Activated naive CD4-positive, alpha-beta T cell treated with anti-CD3 and anti-CD28 coated beads, Interleukin-2, amount 10 ng/mL, durations not matched to agents 7 days and 5 days (primary cell): ENCODE measurements at regions not wholly inside any gene's neighbourhood (a gene's known extent, or its start where the extent isn't known, plus 50 kb on each side); places are given as distances from the start of the nearest gene placed in this dataset.
"Not testable (repeated sequence)": the region's sequence is repeated elsewhere in the genome, so short reads cannot be mapped to it uniquely, and the experiment has no call there.

ENCODE experiments used
- CTCF ChIA-PET: fragments of 350-600 bp; sonication (Branson Sonifier 250); formaldehyde crosslinking; loops from one replicate; lab custom pipeline; 2021; ENCODE audit warnings: antibody characterized with exemption; lab: Charles Lee
- DNase-seq: peaks from one replicate; pipeline ENCODE4 v3.0.0-alpha.2; 2020
- H3K27ac Mint-ChIP-seq: one replicate; pipeline ENCODE4 v1.8.0; 2021; ENCODE audit warnings: mild to moderate bottlenecking, moderate library complexity, mixed read lengths
- H3K27me3 Mint-ChIP-seq: one replicate; pipeline ENCODE4 v1.8.0; 2021; ENCODE audit warnings: mild to moderate bottlenecking, mixed read lengths
- H3K36me3 Mint-ChIP-seq: one replicate; pipeline ENCODE4 v1.8.0; 2021; ENCODE audit warnings: mixed read lengths
- H3K4me1 Mint-ChIP-seq: one replicate; pipeline ENCODE4 v1.8.0; 2021; ENCODE audit warnings: mixed read lengths
- H3K4me3 Mint-ChIP-seq: one replicate; pipeline ENCODE4 v1.8.0; 2021; ENCODE audit warnings: mild to moderate bottlenecking, moderate library complexity, mixed read lengths
- H3K9me3 Mint-ChIP-seq: one replicate; pipeline ENCODE4 v1.8.0; 2021; ENCODE audit warnings: mixed read lengths

DNA sequence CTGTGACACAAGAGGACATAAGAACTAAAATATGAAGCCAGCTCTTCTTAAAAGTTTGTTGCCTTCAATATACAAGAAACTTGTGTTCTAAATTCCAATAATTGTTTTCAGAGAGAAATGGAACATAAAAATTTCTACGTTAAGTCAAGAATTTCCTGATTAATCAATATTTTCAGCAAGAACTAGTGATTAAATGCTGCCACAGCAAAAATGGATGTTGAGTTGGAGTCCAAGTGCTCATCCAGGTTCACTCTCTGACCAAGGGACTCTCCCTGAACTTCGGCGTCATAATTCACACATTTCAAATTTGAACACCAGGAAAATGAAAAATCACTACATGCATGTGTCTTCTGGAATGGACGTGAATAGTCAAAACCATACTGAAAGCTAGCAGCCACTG, 1263.6 kb upstream of the GOT2 start:
- DNase-seq: no peak
- H3K4me3 Mint-ChIP-seq: no peak overlapping the region
- CTCF ChIA-PET: no interaction called here
- no peaks in the 10 kb centered on the region for H3K36me3 Mint-ChIP-seq
- H3K4me1 Mint-ChIP-seq: no peaks in the 10 kb centered on the region
- no peak overlapping the region for H3K27ac Mint-ChIP-seq
- peaks cover 17% of the 10 kb centered on the region for H3K9me3 Mint-ChIP-seq
- H3K27me3 Mint-ChIP-seq: no peaks in the 10 kb centered on the region

DNA sequence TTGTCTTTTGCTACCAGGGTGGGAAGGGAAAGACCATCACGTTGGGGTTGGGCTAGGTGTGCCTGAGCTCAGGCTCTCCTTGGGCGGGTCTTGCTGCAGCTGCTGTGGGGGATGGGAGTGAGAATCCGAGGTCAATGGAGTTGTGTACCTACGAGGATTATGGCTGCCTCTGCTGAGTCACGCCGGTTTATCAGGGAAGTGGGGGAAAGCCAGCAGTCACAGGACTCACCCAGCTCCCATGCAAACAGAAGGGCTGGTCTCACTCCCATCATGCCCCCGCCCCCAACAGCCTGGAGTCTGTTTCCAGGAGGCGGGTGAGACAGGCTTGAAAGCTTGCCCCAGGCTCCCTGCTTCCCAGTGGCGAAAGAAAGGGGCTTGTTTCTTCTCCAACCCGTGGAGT, 1259.0 kb upstream of the GOT2 start:
- no peaks in the 10 kb centered on the region for H3K4me1 Mint-ChIP-seq
- no peak overlapping the region for H3K27ac Mint-ChIP-seq
- no peak overlapping the region for H3K4me3 Mint-ChIP-seq
- H3K27me3 Mint-ChIP-seq: no peaks in the 10 kb centered on the region
- DNase-seq: no peak
- peaks cover 21% of the 10 kb centered on the region for H3K9me3 Mint-ChIP-seq
- CTCF ChIA-PET: no interaction called here
- no peaks in the 10 kb centered on the region for H3K36me3 Mint-ChIP-seq

DNA sequence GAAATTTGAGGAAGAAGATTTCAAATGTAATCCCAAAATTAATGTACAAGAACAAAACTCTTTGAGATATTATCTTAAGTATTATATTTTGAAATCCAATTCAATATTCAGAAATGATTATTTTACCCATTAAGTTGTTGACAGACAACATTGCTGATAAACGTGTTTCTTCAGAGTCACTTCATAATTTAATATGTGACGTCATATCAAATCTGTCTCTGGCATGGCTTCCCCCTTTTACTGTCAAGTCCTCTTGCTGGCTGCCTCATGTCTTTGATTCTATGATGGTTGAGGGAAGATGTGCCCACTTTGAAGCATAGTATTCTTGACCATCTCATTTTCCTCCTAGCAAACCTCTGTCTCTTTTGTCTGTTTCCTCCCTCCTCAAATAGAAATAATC, 1257.1 kb upstream of the GOT2 start:
- no peaks in the 10 kb centered on the region for H3K36me3 Mint-ChIP-seq

DNA sequence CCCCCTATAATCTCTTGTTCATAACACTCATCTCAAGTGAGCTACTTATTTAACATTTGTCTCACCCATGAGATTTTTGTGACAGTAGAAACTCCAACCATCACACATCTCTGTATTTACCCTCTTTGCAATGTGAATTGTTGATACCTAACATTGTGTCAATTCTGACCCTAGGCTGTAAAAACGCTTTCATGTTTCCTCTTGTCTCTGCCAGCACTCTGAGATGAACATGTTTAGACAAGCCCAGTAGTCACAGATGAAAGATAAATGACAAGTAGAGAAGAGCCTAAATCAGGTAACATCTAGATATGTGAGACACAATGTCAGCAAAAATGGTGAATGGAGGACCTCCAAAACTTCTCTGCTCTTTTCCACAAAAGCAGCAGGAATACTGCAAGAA, 1254.5 kb upstream of the GOT2 start:
- CTCF ChIA-PET: no interaction called here
- no peaks in the 10 kb centered on the region for H3K36me3 Mint-ChIP-seq
- H3K4me1 Mint-ChIP-seq: no peaks in the 10 kb centered on the region
- peaks cover 26% of the 10 kb centered on the region for H3K9me3 Mint-ChIP-seq
- no peak overlapping the region for H3K4me3 Mint-ChIP-seq
- no peak for DNase-seq
- H3K27me3 Mint-ChIP-seq: no peaks in the 10 kb centered on the region
- H3K27ac Mint-ChIP-seq: no peak overlapping the region

More for the DNA sequence above, 1257.1 kb upstream of the GOT2 start:
- no peak overlapping the region for H3K27ac Mint-ChIP-seq
- no peak for DNase-seq
- no peaks in the 10 kb centered on the region for H3K27me3 Mint-ChIP-seq
- CTCF ChIA-PET: no interaction called here
- no peak overlapping the region for H3K4me3 Mint-ChIP-seq
- no peaks in the 10 kb centered on the region for H3K4me1 Mint-ChIP-seq
- H3K9me3 Mint-ChIP-seq: peaks cover 23% of the 10 kb centered on the region

DNA sequence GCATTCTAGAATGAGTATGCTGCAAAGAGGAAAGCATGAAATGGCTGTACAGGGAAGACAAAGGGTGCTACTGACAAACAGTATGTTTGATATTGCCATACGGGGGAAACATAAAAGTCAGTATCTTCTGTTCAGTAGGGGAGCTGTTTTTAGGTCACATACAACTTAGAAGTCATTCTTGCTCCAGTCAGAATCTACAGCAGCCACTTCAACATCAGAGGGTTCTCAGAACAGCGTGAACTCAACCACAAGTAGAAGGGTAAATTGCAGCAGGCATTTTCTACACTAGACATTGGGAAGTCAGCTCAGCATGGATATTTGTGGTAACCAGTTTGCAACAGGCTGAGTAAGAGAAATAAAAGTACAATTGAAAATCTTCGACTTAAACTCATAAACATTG, 1241.8 kb upstream of the GOT2 start:
- Mint-ChIP-seq H3K27me3 (no peaks in the 10 kb centered on the region), H3K4me3 (no peak overlapping the region), H3K36me3 (no peaks in the 10 kb centered on the region), H3K9me3 (peaks cover 8% of the 10 kb centered on the region), H3K27ac (no peak overlapping the region), H3K4me1 (no peaks in the 10 kb centered on the region)
- no peak for DNase-seq
- CTCF ChIA-PET: no interaction called here

DNA sequence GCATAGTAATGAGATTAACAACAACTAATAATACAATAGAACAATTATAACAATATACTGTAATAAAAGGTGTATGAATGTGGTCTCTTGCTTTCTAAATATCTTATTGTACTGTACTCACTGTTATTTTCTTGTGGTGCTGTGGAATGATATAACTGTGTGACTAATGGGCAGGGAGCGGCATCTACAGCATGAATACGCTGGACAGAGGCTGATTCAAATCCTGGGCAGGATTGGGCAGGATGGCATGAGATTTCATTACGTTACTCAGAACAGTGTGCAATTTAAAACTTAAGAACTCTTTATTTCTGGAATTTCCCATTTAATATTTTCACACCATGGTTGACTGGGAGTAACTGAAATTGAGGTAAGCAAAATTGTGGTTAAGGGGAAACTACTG, 1239.8 kb upstream of the GOT2 start:
- no peak overlapping the region for H3K27ac Mint-ChIP-seq
- no peaks in the 10 kb centered on the region for H3K4me1 Mint-ChIP-seq
- H3K36me3 Mint-ChIP-seq: no peaks in the 10 kb centered on the region
- CTCF ChIA-PET: no interaction called here
- no peak for DNase-seq
- no peaks in the 10 kb centered on the region for H3K27me3 Mint-ChIP-seq
- no peak overlapping the region for H3K4me3 Mint-ChIP-seq
- peaks cover 12% of the 10 kb centered on the region for H3K9me3 Mint-ChIP-seq

DNA sequence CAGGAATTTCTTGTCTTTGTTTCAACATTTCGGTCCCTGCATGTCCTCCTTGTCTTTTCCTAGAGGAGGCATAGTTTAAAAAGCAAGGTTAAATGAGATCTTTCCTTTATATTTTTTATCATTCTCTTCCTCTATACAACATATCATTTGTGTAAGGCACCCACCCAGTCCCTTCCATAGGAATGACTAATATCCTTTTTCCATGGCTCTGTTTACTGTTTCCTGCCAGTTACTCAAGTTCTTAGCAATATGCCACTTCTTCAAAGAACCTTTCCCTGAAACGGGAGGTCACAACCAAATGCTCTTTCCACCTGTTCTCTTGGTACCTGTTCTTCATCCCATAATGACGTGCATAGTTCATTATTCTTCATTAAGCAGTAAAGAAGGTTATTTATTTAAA, 1237.1 kb upstream of the GOT2 start:
- Mint-ChIP-seq H3K27ac (no peak overlapping the region), H3K4me3 (no peak overlapping the region), H3K9me3 (peaks cover 16% of the 10 kb centered on the region), H3K27me3 (no peaks in the 10 kb centered on the region), H3K4me1 (no peaks in the 10 kb centered on the region), H3K36me3 (no peaks in the 10 kb centered on the region)
- DNase-seq: no peak
- CTCF ChIA-PET: no interaction called here

DNA sequence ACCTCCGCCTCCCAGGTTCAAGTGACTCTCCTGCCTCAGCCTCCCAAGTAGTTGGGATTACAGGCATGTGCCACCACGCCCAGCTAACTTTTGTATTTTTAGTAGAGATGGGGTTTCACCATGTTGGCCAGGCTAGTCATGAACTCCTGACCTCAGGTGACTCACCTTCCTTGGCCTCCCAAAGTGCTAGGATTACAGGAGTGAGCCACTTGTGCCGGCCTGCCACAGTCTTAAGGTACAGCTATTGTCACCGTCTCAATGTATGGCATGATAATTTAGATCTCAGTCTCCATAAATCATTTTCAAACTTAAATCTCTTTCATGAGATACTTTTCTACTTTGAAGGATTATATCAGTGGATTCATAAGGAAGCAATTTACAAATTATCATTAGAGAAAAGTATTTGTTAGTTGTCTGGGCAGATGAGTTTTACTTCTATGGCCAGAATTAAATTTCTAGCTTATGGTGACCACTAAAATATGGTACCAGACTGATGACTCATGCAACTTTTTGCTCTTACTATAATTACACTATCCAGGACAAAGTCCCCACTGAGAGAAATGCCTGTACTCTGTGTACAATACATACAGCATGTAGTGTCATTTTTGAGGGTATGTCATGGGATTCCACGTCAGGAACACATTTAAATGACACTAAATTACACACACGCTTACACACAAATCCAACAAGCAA, 1230.3 kb upstream of the GOT2 start:
- no peak overlapping the region for H3K4me3 Mint-ChIP-seq
- H3K4me1 Mint-ChIP-seq: no peaks in the 10 kb centered on the region
- H3K27me3 Mint-ChIP-seq: no peaks in the 10 kb centered on the region
- no peaks in the 10 kb centered on the region for H3K36me3 Mint-ChIP-seq
- H3K9me3 Mint-ChIP-seq: peaks cover 13% of the 10 kb centered on the region
- no peak for DNase-seq
- CTCF ChIA-PET: no interaction called here
- no peak overlapping the region for H3K27ac Mint-ChIP-seq

DNA sequence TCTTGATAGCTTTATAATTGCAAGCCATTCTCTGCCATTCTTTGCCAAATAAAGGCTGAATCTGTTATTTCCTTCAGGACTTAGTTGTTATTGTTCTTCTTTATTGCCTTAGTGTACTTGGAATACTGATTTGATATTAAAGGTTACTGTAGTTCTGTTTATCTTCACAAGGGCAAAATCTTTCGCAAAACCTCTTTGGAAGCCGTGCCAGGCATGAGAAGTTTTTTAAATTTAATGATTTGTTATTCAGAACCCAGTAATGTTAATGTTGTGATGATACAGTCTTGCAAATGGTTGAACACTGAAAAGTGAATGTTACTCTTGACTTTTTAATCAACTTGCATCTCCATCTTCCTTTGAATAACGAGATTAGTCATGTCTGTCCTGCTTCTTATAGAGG, 1225.2 kb upstream of the GOT2 start:
- Mint-ChIP-seq H3K36me3 (no peaks in the 10 kb centered on the region), H3K4me1 (no peaks in the 10 kb centered on the region), H3K27ac (no peak overlapping the region), H3K9me3 (peaks cover 16% of the 10 kb centered on the region), H3K4me3 (no peak overlapping the region), H3K27me3 (no peaks in the 10 kb centered on the region)
- CTCF ChIA-PET: no interaction called here
- no peak for DNase-seq

DNA sequence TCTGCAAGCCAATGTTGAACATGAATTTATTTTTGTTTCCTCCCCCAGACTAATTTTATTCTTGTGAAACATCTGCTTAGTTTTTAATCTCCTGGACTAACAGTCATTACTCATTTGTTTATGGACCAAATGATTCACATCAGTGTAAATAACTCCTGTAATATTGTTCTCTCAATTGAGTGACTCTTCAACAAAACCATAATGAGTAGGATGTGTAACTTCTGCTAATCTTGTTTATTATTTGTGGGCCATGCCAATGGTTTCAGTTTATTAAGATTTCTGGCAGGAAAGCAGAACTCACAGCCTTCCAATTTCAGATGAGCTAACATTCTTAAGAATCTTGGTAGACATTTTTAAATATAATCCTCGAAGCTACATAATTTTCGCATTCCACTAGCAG, 1216.3 kb upstream of the GOT2 start:
- Mint-ChIP-seq H3K4me3 (no peak overlapping the region), H3K27me3 (no peaks in the 10 kb centered on the region), H3K9me3 (peaks cover 6% of the 10 kb centered on the region), H3K27ac (no peak overlapping the region), H3K4me1 (no peaks in the 10 kb centered on the region), H3K36me3 (no peaks in the 10 kb centered on the region)
- no peak for DNase-seq
- CTCF ChIA-PET: no interaction called here

DNA sequence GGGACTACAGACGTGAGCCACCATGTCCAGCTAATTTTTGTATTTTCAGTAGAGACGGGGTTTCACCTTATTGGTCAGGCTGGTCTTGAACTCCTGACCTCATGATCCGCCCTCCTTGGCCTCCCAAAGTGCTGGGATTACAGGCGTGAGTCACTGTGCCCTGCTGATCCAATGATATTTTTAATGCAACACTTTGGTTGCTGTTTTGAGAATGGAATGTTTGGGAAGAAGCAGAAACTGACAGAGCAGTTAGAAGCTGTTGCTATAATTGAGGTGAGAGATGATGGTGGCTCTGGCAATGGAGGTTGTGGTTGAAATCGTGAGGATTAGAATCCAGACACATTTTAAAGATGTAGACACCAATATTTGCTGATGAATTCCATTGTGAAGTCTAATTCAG, 1209.9 kb upstream of the GOT2 start:
- H3K27ac Mint-ChIP-seq, H3K4me3 Mint-ChIP-seq, H3K4me1 Mint-ChIP-seq, H3K9me3 Mint-ChIP-seq, H3K36me3 Mint-ChIP-seq, H3K27me3 Mint-ChIP-seq, DNase-seq, CTCF ChIA-PET: not testable (repeated sequence)

DNA sequence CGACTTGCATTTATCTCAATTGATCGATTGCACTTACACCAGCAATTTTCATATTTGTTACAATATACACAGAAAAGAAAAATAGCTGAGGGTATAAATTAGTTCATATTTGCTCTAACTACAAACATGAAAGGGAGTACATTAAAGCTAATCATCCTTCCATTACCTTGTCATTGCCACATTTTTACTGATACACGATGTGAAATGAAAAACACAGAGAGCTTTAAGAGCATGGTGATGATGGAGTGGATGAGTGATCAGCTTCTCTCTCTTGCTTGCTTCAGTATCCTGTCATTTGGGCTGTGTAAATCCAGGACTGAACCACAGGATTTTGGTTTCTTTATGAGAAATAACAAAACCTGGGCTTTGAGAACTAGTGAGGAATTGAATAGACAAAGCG, 1207.5 kb upstream of the GOT2 start:
- H3K9me3 Mint-ChIP-seq: peaks cover 7% of the 10 kb centered on the region
- no peaks in the 10 kb centered on the region for H3K36me3 Mint-ChIP-seq
- no peak for DNase-seq
- CTCF ChIA-PET: no interaction called here
- H3K4me1 Mint-ChIP-seq: no peaks in the 10 kb centered on the region
- H3K4me3 Mint-ChIP-seq: no peak overlapping the region
- no peak overlapping the region for H3K27ac Mint-ChIP-seq
- no peaks in the 10 kb centered on the region for H3K27me3 Mint-ChIP-seq

DNA sequence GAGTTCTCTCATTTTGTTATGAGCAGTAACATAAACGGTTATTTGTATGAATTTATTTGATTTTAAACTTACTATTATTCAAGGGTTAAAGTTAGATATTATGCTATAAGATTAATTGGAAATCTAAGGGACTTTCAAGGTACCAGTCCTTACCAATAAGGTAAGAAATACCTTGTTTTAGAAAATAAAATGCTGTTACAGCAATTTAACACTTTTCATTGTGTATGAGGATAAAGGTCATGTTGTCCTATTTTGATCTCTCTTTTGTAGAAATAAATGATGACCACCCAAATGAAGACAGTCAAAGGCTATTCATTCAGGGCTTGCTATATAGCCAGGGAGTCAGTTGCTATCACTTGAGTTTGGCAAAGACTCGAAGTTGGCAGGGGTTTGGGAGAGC, 1185.9 kb upstream of the GOT2 start:
- no peaks in the 10 kb centered on the region for H3K27me3 Mint-ChIP-seq
- H3K4me1 Mint-ChIP-seq: no peaks in the 10 kb centered on the region
- DNase-seq: no peak
- no peak overlapping the region for H3K27ac Mint-ChIP-seq
- H3K4me3 Mint-ChIP-seq: no peak overlapping the region
- peaks cover 6% of the 10 kb centered on the region for H3K9me3 Mint-ChIP-seq
- no peaks in the 10 kb centered on the region for H3K36me3 Mint-ChIP-seq
- CTCF ChIA-PET: interaction anchor here (0.9 kb wide), 1 partner anchor 12 kb away, joined by 3 read pairs; no protein-coding TSS in a partner anchor

DNA sequence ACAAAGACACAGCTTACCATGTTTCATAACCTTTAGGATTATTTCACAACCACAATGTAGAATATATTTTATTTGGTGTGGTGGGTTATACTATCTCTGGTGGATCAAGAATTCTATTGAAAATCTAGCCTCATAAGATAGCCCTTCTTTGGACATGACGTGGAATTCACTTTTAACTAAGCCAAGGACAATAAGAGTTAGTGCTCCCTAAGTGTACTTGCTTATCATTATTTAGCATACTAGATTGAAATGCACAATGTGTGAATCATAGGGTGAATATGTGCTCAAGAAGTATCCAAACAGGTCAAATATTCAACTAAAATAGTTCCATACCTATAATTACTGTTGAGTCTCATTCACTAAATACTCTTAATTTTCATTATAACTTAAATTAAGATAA, 1179.5 kb upstream of the GOT2 start:
- no peak for DNase-seq
- Mint-ChIP-seq H3K27me3 (no peaks in the 10 kb centered on the region), H3K9me3 (peaks cover 7% of the 10 kb centered on the region), H3K36me3 (no peaks in the 10 kb centered on the region), H3K4me3 (no peak overlapping the region), H3K27ac (no peak overlapping the region), H3K4me1 (no peaks in the 10 kb centered on the region)
- CTCF ChIA-PET: no interaction called here

DNA sequence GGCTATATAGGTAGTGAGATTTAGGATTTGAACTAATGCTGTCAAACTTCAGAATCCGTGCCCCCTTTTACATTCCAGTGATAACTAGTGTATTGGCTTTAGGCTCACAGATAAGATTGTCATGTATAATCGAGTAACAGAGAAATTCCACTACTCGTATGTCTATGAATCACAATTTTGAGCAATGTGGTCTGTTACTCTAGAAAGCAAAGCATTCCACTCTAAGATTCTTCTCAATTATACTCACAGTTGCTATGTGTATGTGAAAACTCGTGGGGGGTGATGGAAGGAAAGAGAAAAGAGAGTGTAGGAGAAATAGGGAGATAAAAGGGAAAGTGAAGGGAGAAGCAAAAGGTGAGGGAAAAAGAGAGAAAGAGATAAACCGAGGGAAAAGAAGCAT, 1175.1 kb upstream of the GOT2 start:
- no peaks in the 10 kb centered on the region for H3K27me3 Mint-ChIP-seq

DNA sequence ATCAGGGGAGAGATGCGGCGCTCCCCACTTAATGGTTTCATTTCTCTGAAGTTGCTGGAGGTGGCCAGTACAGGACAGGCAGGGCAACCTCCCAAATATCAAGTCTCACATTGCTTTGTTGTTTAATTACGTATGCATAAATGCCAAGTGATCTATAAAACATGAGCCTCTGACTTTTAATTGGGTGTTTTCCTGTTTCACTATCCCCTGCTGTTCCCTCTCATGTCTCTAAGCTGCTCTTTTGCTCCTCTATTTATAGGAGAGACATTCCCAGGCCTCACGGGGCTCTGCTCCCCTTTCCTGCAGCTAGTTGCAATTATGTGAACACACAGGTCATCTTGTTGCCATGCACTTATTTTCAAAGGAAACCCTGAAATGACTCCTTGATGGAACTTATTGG, 1173.5 kb upstream of the GOT2 start:
- Mint-ChIP-seq H3K9me3 (peaks cover 5% of the 10 kb centered on the region), H3K4me3 (no peak overlapping the region)

More for the DNA sequence above, 1175.1 kb upstream of the GOT2 start:
- H3K4me3 Mint-ChIP-seq: no peak overlapping the region
- H3K4me1 Mint-ChIP-seq: no peaks in the 10 kb centered on the region
- CTCF ChIA-PET: no interaction called here
- H3K36me3 Mint-ChIP-seq: no peaks in the 10 kb centered on the region
- H3K9me3 Mint-ChIP-seq: peaks cover 7% of the 10 kb centered on the region
- no peak overlapping the region for H3K27ac Mint-ChIP-seq
- no peak for DNase-seq

More for the DNA sequence above, 1173.5 kb upstream of the GOT2 start:
- H3K4me1 Mint-ChIP-seq: no peaks in the 10 kb centered on the region
- DNase-seq: no peak
- no peaks in the 10 kb centered on the region for H3K36me3 Mint-ChIP-seq
- H3K27ac Mint-ChIP-seq: no peak overlapping the region
- CTCF ChIA-PET: no interaction called here
- H3K27me3 Mint-ChIP-seq: no peaks in the 10 kb centered on the region
